ENCODE measurements at regions not wholly inside any gene's neighbourhood (a gene's known extent, or its start where the extent isn't known, plus 50 kb on each side); places are given as distances from the start of the nearest gene placed in this dataset.

GRCh38 chr4:156593464-156593863 is 378.1 kb downstream of the PDGFC start:
- no peak overlapping the region for H2AFZ ChIP-seq (replicated peaks)
- Mint-ChIP-seq H3K4me3 (no peak overlapping the region), H3K27ac (no peak overlapping the region), H3K36me3 (no peaks in the 10 kb centered on the region), H3K27me3 (ENCODE audit: insufficient read depth, low read depth) (no peaks in the 10 kb centered on the region), H3K4me1 (peaks cover 23% of the 10 kb centered on the region), H3K9me3 (no peaks in the 10 kb centered on the region)
- no peaks in the 10 kb centered on the region for H3F3A ChIP-seq (ENCODE audit: low read depth)
- no peaks in the 10 kb centered on the region for H3K4me1 ChIP-seq
- no peak for TF ChIP-seq CTCF (IDR thresholded peaks at IDR 0.05)
- no peak for TF ChIP-seq EZH2phosphoT487 (IDR thresholded peaks at IDR 0.05)
- TF ChIP-seq EZH2 (IDR thresholded peaks at IDR 0.05), result no peak
- no peak overlapping the region for H3K9ac ChIP-seq
- no peaks in the 10 kb centered on the region for H3K36me3 ChIP-seq
- H3K4me2 ChIP-seq, result no peak overlapping the region
- no peaks in the 10 kb centered on the region for H3K9me3 ChIP-seq (ENCODE audit: low read depth)
- DNase-seq (ENCODE audit: low spot score), result no peak
- no peaks in the 10 kb centered on the region for H4K20me1 ChIP-seq (ENCODE audit: low read depth)
- H3K27ac ChIP-seq, result no peak overlapping the region
- H3K79me2 ChIP-seq (ENCODE audit: low read depth), result no peaks in the 10 kb centered on the region
- no peak overlapping the region for H3K4me3 ChIP-seq
- H3K27me3 ChIP-seq, result no peaks in the 10 kb centered on the region

GRCh38 chr4:156591679-156592078 is 379.9 kb downstream of the PDGFC start:
- DNase-seq (ENCODE audit: low spot score), result no peak
- H3K9me3 Mint-ChIP-seq, result no peaks in the 10 kb centered on the region
- no peaks in the 10 kb centered on the region for H3K4me1 ChIP-seq
- H3F3A ChIP-seq (ENCODE audit: low read depth), result no peaks in the 10 kb centered on the region
- TF ChIP-seq EZH2phosphoT487 (IDR thresholded peaks at IDR 0.05) (no peak), EZH2 (IDR thresholded peaks at IDR 0.05) (no peak), CTCF (IDR thresholded peaks at IDR 0.05) (no peak)
- no peak overlapping the region for H3K9ac ChIP-seq
- H3K36me3 Mint-ChIP-seq, result no peaks in the 10 kb centered on the region
- H3K4me3 ChIP-seq, result no peak overlapping the region
- no peak overlapping the region for H3K27ac Mint-ChIP-seq
- H3K79me2 ChIP-seq (ENCODE audit: low read depth), result no peaks in the 10 kb centered on the region
- no peak overlapping the region for H2AFZ ChIP-seq (replicated peaks)
- H3K27me3 ChIP-seq, result no peaks in the 10 kb centered on the region
- H3K9me3 ChIP-seq (ENCODE audit: low read depth), result no peaks in the 10 kb centered on the region
- no peak overlapping the region for H3K27ac ChIP-seq
- no peaks in the 10 kb centered on the region for H3K36me3 ChIP-seq
- peaks cover 13% of the 10 kb centered on the region for H3K4me1 Mint-ChIP-seq
- H3K27me3 Mint-ChIP-seq (ENCODE audit: insufficient read depth, low read depth), result no peaks in the 10 kb centered on the region
- H3K4me3 Mint-ChIP-seq, result no peak overlapping the region
- H4K20me1 ChIP-seq (ENCODE audit: low read depth), result no peaks in the 10 kb centered on the region
- no peak overlapping the region for H3K4me2 ChIP-seq

GRCh38 chr4:156584100-156584499 is 387.5 kb downstream of the PDGFC start:
- no peak for DNase-seq (ENCODE audit: low spot score)
- Histone ChIP-seq H3K4me3 (no peak overlapping the region), H3K79me2 (ENCODE audit: low read depth) (no peaks in the 10 kb centered on the region), H3K4me1 (no peaks in the 10 kb centered on the region), H3K27ac (no peak overlapping the region), H3K9ac (no peak overlapping the region), H2AFZ (replicated peaks) (no peak overlapping the region), H4K20me1 (ENCODE audit: low read depth) (no peaks in the 10 kb centered on the region), H3F3A (ENCODE audit: low read depth) (no peaks in the 10 kb centered on the region), H3K9me3 (ENCODE audit: low read depth) (no peaks in the 10 kb centered on the region), H3K27me3 (no peaks in the 10 kb centered on the region), H3K4me2 (no peak overlapping the region), H3K36me3 (no peaks in the 10 kb centered on the region)
- Mint-ChIP-seq H3K4me3 (no peak overlapping the region), H3K27ac (no peak overlapping the region), H3K27me3 (ENCODE audit: insufficient read depth, low read depth) (peaks cover 2% of the 10 kb centered on the region), H3K4me1 (peaks cover 1% of the 10 kb centered on the region), H3K9me3 (no peaks in the 10 kb centered on the region), H3K36me3 (no peaks in the 10 kb centered on the region)
- TF ChIP-seq CTCF (IDR thresholded peaks at IDR 0.05), result no peak
- no peak for TF ChIP-seq EZH2 (IDR thresholded peaks at IDR 0.05)
- no peak for TF ChIP-seq EZH2phosphoT487 (IDR thresholded peaks at IDR 0.05)

- Histone ChIP-seq H3K9me3 (ENCODE audit: low read depth) (no peaks in the 10 kb centered on the region), H3K36me3 (no peaks in the 10 kb centered on the region), H2AFZ (replicated peaks) (no peak overlapping the region), H3K4me1 (no peaks in the 10 kb centered on the region), H3K27me3 (no peaks in the 10 kb centered on the region), H3F3A (ENCODE audit: low read depth) (no peaks in the 10 kb centered on the region), H3K4me3 (no peak overlapping the region), H3K79me2 (ENCODE audit: low read depth) (no peaks in the 10 kb centered on the region), H3K4me2 (no peak overlapping the region), H4K20me1 (ENCODE audit: low read depth) (no peaks in the 10 kb centered on the region), H3K27ac (no peak overlapping the region), H3K9ac (no peak overlapping the region)
- H3K27ac Mint-ChIP-seq, result no peak overlapping the region
- no peak overlapping the region for H3K4me3 Mint-ChIP-seq
- no peaks in the 10 kb centered on the region for H3K9me3 Mint-ChIP-seq
- H3K4me1 Mint-ChIP-seq, result no peaks in the 10 kb centered on the region
- H3K36me3 Mint-ChIP-seq, result no peaks in the 10 kb centered on the region
- DNase-seq (ENCODE audit: low spot score), result no peak
- H3K27me3 Mint-ChIP-seq (ENCODE audit: insufficient read depth, low read depth), result peaks cover 2% of the 10 kb centered on the region
- TF ChIP-seq EZH2 (IDR thresholded peaks at IDR 0.05) (no peak), CTCF (IDR thresholded peaks at IDR 0.05) (no peak), EZH2phosphoT487 (IDR thresholded peaks at IDR 0.05) (no peak)
These were observed 388.3 kb downstream of the PDGFC start for GRCh38 chr4:156583265-156583664.

Data from neural progenitor cell (in vitro differentiated cells).